GM20000 (cell line): ENCODE measurements at regions not wholly inside any gene's neighbourhood (a gene's known extent, or its start where the extent isn't known, plus 50 kb on each side); places are given as distances from the start of the nearest gene placed in this dataset.
A peak's percentile ranks its signal among the peaks of the same experiment; 100 is the strongest.

Experiments
- DNase-seq: peaks from one replicate; pipeline ENCODE4 v3.0.0; 2012; ENCODE audit warnings: low spot score
- CTCF ChIP-seq: IDR thresholded peaks from 2 replicates; pipeline ENCODE4 v1.5.1; 2012; ENCODE audit warnings: mild to moderate bottlenecking, control low read depth; ENCODE audit errors: extremely low read depth, missing control alignments

GRCh38 chr3:22887664-22888291, 315.3 kb upstream of the UBE2E2 start:
- TF ChIP-seq CTCF: peak; percentile 51
- peak; percentile 7 for DNase-seq

GRCh38 chr3:22893101-22893500, 310.0 kb upstream of the UBE2E2 start:
- no peak for TF ChIP-seq CTCF
- no peak for DNase-seq

GRCh38 chr3:22893644-22894325, 309.3 kb upstream of the UBE2E2 start:
- DNase-seq: no peak
- no peak for TF ChIP-seq CTCF

GRCh38 chr3:22894865-22895264, 308.3 kb upstream of the UBE2E2 start:
- DNase-seq: no peak
- no peak for TF ChIP-seq CTCF

- no peak for TF ChIP-seq CTCF
- DNase-seq: no peak
Observed at GRCh38 chr3:22895671-22896070, 307.5 kb upstream of the UBE2E2 start.

GRCh38 chr3:22898558-22898957, 304.6 kb upstream of the UBE2E2 start:
- DNase-seq: no peak
- TF ChIP-seq CTCF: no peak

GRCh38 chr3:22899441-22899840, 303.7 kb upstream of the UBE2E2 start:
- no peak for TF ChIP-seq CTCF
- no peak for DNase-seq
